ENCODE measurements at regions not wholly inside any gene's neighbourhood (a gene's known extent, or its start where the extent isn't known, plus 50 kb on each side); places are given as distances from the start of the nearest gene placed in this dataset.

- TF ChIP-seq CTCF (conservative IDR thresholded peaks at IDR 0.05 in 1 of 2, IDR thresholded peaks at IDR 0.05 in 1 of 2; ENCODE audit: low read depth in 1 of 2, low read length in 2 of 2) (no peak), EZH2 (IDR thresholded peaks at IDR 0.05; ENCODE audit: low read length, missing control alignments) (no peak)
Observed at GRCh38 chr18:60664736-60665135, 292.2 kb upstream of the MC4R start.

All from fibroblast of lung (primary cell).